Breast epithelium (tissue), 4 donors: ENCODE measurements at regions not wholly inside any gene's neighbourhood (a gene's known extent, or its start where the extent isn't known, plus 50 kb on each side); places are given as distances from the start of the nearest gene placed in this dataset.

Source experiments
- DNase-seq, 2 donors: peaks; one replicate each; pipeline ENCODE4 v3.0.0-alpha.2; 2019; ENCODE audit warnings: low spot score in 2 of 2
- H3K27ac ChIP-seq, 2 donors: fragments of 200-600 bp; sonication (generic) in 1 of 2; one replicate each; pipeline ENCODE4 v1.5.1; 2016 to 2019; ENCODE audit warnings: mild to moderate bottlenecking in 1 of 2
- H3K27me3 ChIP-seq, 2 donors: fragments of 200-600 bp; sonication (generic) in 1 of 2; one replicate each; pipeline versions ENCODE4 v1.5.1 to v1.6.0; 2017 to 2019; ENCODE audit warnings: control low read depth in 1 of 2, mild to moderate bottlenecking in 1 of 2
- H3K36me3 ChIP-seq: fragments of 200-600 bp; one replicate; pipeline ENCODE4 v1.5.1; 2019
- H3K4me1 ChIP-seq, 2 donors: fragments of 200-600 bp; sonication (generic); one replicate each; pipeline ENCODE4 v1.5.1; 2016 to 2019; ENCODE audit warnings: control low read depth in 1 of 2
- H3K4me3 ChIP-seq, 3 donors: fragments of 200-600 bp; sonication (generic); 1 replicate in 2 of 3; 2 replicates in 1 of 3; pipeline ENCODE4 v1.5.1; 2016 to 2019; ENCODE audit warnings: mild to moderate bottlenecking in 3 of 3, moderate library complexity in 2 of 3
- H3K9me3 ChIP-seq, 2 donors: fragments of 200-600 bp; sonication (generic) in 1 of 2; one replicate each; pipeline ENCODE4 v1.5.1; 2016 to 2019; ENCODE audit warnings: control low read depth in 1 of 2
- CTCF ChIP-seq, 3 donors: fragments of 450-650 bp; IDR thresholded peaks; one replicate each; pipeline ENCODE4 v1.5.1; 2016 to 2017; ENCODE audit warnings: antibody characterized with exemption in 3 of 3, mild to moderate bottlenecking in 3 of 3, moderate library complexity in 3 of 3
- POLR2A ChIP-seq: fragments of 450-650 bp; IDR thresholded peaks from one replicate; pipeline ENCODE4 v1.6.1; 2016; ENCODE audit warnings: antibody characterized with exemption, mild to moderate bottlenecking, moderate library complexity
- POLR2AphosphoS5 ChIP-seq, 3 donors: sonication (generic); formaldehyde crosslinking; IDR thresholded peaks; one replicate each; pipeline ENCODE4 v1.6.1; 2017; ENCODE audit warnings: antibody characterized with exemption in 3 of 3
- intact Hi-C: fragments of 100-400 bp; cut with DNase I; formaldehyde crosslinking; loops from one replicate; pipeline ENCODE4 v1.15.1; 2023; ENCODE audit warnings: low total_unique reads

GRCh38 chr5:116378007-116378776 is 196.4 kb downstream of the SEMA6A start:
- TF ChIP-seq POLR2AphosphoS5 (IDR thresholded peaks at IDR 0.05) (no peak), POLR2A (no peak), CTCF (IDR thresholded peaks at IDR 0.05) (no peak)
- H3K4me3 ChIP-seq: no peak overlapping the region
- no peaks in the 10 kb centered on the region for H3K27me3 ChIP-seq
- H3K4me1 ChIP-seq: no peaks in the 10 kb centered on the region
- no peak overlapping the region for H3K27ac ChIP-seq
- DNase-seq: no peak
- H3K36me3 ChIP-seq: no peaks in the 10 kb centered on the region
- intact Hi-C loops: no loop called here
- no peaks in the 10 kb centered on the region for H3K9me3 ChIP-seq

GRCh38 chr5:116377276-116378006 is 197.2 kb downstream of the SEMA6A start:
- DNase-seq: no peak
- Histone ChIP-seq H3K27me3 (no peaks in the 10 kb centered on the region), H3K36me3 (no peaks in the 10 kb centered on the region), H3K4me3 (no peak overlapping the region), H3K4me1 (no peaks in the 10 kb centered on the region), H3K9me3 (no peaks in the 10 kb centered on the region), H3K27ac (no peak overlapping the region)
- intact Hi-C loops: no loop called here
- no peak for TF ChIP-seq CTCF (IDR thresholded peaks at IDR 0.05)
- TF ChIP-seq POLR2A: no peak
- TF ChIP-seq POLR2AphosphoS5 (IDR thresholded peaks at IDR 0.05): no peak

GRCh38 chr5:116375926-116376325 is 198.7 kb downstream of the SEMA6A start:
- Histone ChIP-seq H3K27ac (no peak overlapping the region), H3K27me3 (no peaks in the 10 kb centered on the region), H3K36me3 (no peaks in the 10 kb centered on the region), H3K4me1 (no peaks in the 10 kb centered on the region), H3K4me3 (no peak overlapping the region), H3K9me3 (no peaks in the 10 kb centered on the region)
- TF ChIP-seq CTCF (IDR thresholded peaks at IDR 0.05): no peak
- no peak for TF ChIP-seq POLR2AphosphoS5 (IDR thresholded peaks at IDR 0.05)
- no peak for TF ChIP-seq POLR2A
- DNase-seq: no peak
- intact Hi-C loops: no loop called here

GRCh38 chr5:116374434-116374852 is 200.2 kb downstream of the SEMA6A start:
- no peaks in the 10 kb centered on the region for H3K27me3 ChIP-seq
- H3K36me3 ChIP-seq: no peaks in the 10 kb centered on the region
- DNase-seq: no peak
- no peak overlapping the region for H3K4me3 ChIP-seq
- H3K27ac ChIP-seq: no peak overlapping the region
- H3K4me1 ChIP-seq: no peaks in the 10 kb centered on the region
- intact Hi-C loops: no loop called here
- no peaks in the 10 kb centered on the region for H3K9me3 ChIP-seq
- TF ChIP-seq CTCF (IDR thresholded peaks at IDR 0.05) (no peak), POLR2A (no peak), POLR2AphosphoS5 (IDR thresholded peaks at IDR 0.05) (no peak)

GRCh38 chr5:116372931-116373597 is 201.6 kb downstream of the SEMA6A start:
- H3K4me3 ChIP-seq: no peak overlapping the region
- no peaks in the 10 kb centered on the region for H3K4me1 ChIP-seq
- intact Hi-C loops: no loop called here
- TF ChIP-seq POLR2A (no peak), POLR2AphosphoS5 (IDR thresholded peaks at IDR 0.05) (no peak), CTCF (IDR thresholded peaks at IDR 0.05) (no peak)
- no peaks in the 10 kb centered on the region for H3K36me3 ChIP-seq
- peak overlapping the region in 1 of 2 donors; percentile 30 for H3K27ac ChIP-seq
- no peaks in the 10 kb centered on the region for H3K9me3 ChIP-seq
- no peak for DNase-seq
- H3K27me3 ChIP-seq: no peaks in the 10 kb centered on the region
